KOPT-K1 (cell line): ENCODE measurements at regions not wholly inside any gene's neighbourhood (a gene's known extent, or its start where the extent isn't known, plus 50 kb on each side); places are given as distances from the start of the nearest gene placed in this dataset.
"Not testable (repeated sequence)": the region's sequence is repeated elsewhere in the genome, so short reads cannot be mapped to it uniquely, and the experiment has no call there.

Source experiments
- H3K27ac ChIP-seq: fragments of 200-600 bp; sonication (generic); 2 replicates; pipeline ENCODE4 v1.5.1; 2016; ENCODE audit warnings: antibody characterized with exemption, mild to moderate bottlenecking, low read depth, low read length; ENCODE audit not compliant: poor library complexity, severe bottlenecking
- H3K36me3 ChIP-seq: fragments of 200-600 bp; sonication (generic); 2 replicates; pipeline ENCODE4 v1.5.1; 2017; ENCODE audit warnings: antibody characterized with exemption, mild to moderate bottlenecking, low read length, moderate library complexity; ENCODE audit not compliant: insufficient read depth
- H3K9me3 ChIP-seq: fragments of 200-600 bp; sonication (generic); 2 replicates; pipeline ENCODE4 v1.5.1; 2017; ENCODE audit warnings: antibody characterized with exemption, low read length, mild to moderate bottlenecking; ENCODE audit not compliant: insufficient read depth, poor library complexity, severe bottlenecking

GRCh38 chr6:137979263-137979662, 112.2 kb downstream of the TNFAIP3 start:
- not testable (repeated sequence) for H3K9me3 ChIP-seq, H3K36me3 ChIP-seq, H3K27ac ChIP-seq

- Histone ChIP-seq H3K36me3 (no peaks in the 10 kb centered on the region), H3K27ac (no peak overlapping the region), H3K9me3 (no peaks in the 10 kb centered on the region)
Observed at GRCh38 chr6:137980777-137981176, 113.7 kb downstream of the TNFAIP3 start.

- Histone ChIP-seq H3K27ac (no peak overlapping the region), H3K36me3 (no peaks in the 10 kb centered on the region), H3K9me3 (no peaks in the 10 kb centered on the region)
Observed at GRCh38 chr6:137981758-137982157, 114.7 kb downstream of the TNFAIP3 start.

- Histone ChIP-seq H3K36me3 (no peaks in the 10 kb centered on the region), H3K27ac (no peak overlapping the region), H3K9me3 (no peaks in the 10 kb centered on the region)
Observed at GRCh38 chr6:137982418-137983189, 115.5 kb downstream of the TNFAIP3 start.

GRCh38 chr6:137983269-137983668, 116.2 kb downstream of the TNFAIP3 start:
- Histone ChIP-seq H3K36me3 (no peaks in the 10 kb centered on the region), H3K9me3 (no peaks in the 10 kb centered on the region)

GRCh38 chr6:137989664-137990063, 117.6 kb downstream of the PERP start:
- H3K36me3 ChIP-seq: no peaks in the 10 kb centered on the region
- no peaks in the 10 kb centered on the region for H3K9me3 ChIP-seq
- no peak overlapping the region for H3K27ac ChIP-seq

More at GRCh38 chr6:137983269-137983668, 116.2 kb downstream of the TNFAIP3 start:
- no peak overlapping the region for H3K27ac ChIP-seq

GRCh38 chr6:137995371-137995770, 111.8 kb downstream of the PERP start:
- H3K27ac ChIP-seq: no peak overlapping the region
- peaks cover 12% of the 10 kb centered on the region for H3K9me3 ChIP-seq
- H3K36me3 ChIP-seq: no peaks in the 10 kb centered on the region

- H3K9me3 ChIP-seq: peaks cover 12% of the 10 kb centered on the region
- H3K36me3 ChIP-seq: no peaks in the 10 kb centered on the region
- H3K27ac ChIP-seq: no peak overlapping the region
Observed at GRCh38 chr6:137998461-137999019, 108.7 kb downstream of the PERP start.

GRCh38 chr6:137999815-138000214, 107.4 kb downstream of the PERP start:
- Histone ChIP-seq H3K9me3 (peaks cover 12% of the 10 kb centered on the region), H3K36me3 (no peaks in the 10 kb centered on the region), H3K27ac (no peak overlapping the region)

GRCh38 chr6:138000941-138001340, 106.3 kb downstream of the PERP start:
- Histone ChIP-seq H3K36me3 (no peaks in the 10 kb centered on the region), H3K9me3 (peaks cover 7% of the 10 kb centered on the region), H3K27ac (no peak overlapping the region)

- Histone ChIP-seq H3K9me3 (peaks cover 7% of the 10 kb centered on the region), H3K27ac (no peak overlapping the region), H3K36me3 (no peaks in the 10 kb centered on the region)
Observed at GRCh38 chr6:138001750-138002349, 105.4 kb downstream of the PERP start.

GRCh38 chr6:138004430-138005287, 102.6 kb downstream of the PERP start:
- H3K36me3 ChIP-seq: no peaks in the 10 kb centered on the region
- H3K27ac ChIP-seq: no peak overlapping the region
- H3K9me3 ChIP-seq: no peaks in the 10 kb centered on the region

GRCh38 chr6:138005846-138006245, 101.4 kb downstream of the PERP start:
- H3K9me3 ChIP-seq: no peaks in the 10 kb centered on the region
- no peaks in the 10 kb centered on the region for H3K36me3 ChIP-seq
- H3K27ac ChIP-seq: no peak overlapping the region

- H3K27ac ChIP-seq: no peak overlapping the region
Observed at GRCh38 chr6:138007014-138007472, 100.2 kb downstream of the PERP start.

GRCh38 chr6:138008791-138009190, 98.4 kb downstream of the PERP start:
- H3K36me3 ChIP-seq: no peaks in the 10 kb centered on the region
- no peaks in the 10 kb centered on the region for H3K9me3 ChIP-seq
- H3K27ac ChIP-seq: no peak overlapping the region

More at GRCh38 chr6:138007014-138007472, 100.2 kb downstream of the PERP start:
- H3K9me3 ChIP-seq: no peaks in the 10 kb centered on the region
- no peaks in the 10 kb centered on the region for H3K36me3 ChIP-seq
